D721Med (cell line): ENCODE measurements at regions not wholly inside any gene's neighbourhood (a gene's known extent, or its start where the extent isn't known, plus 50 kb on each side); places are given as distances from the start of the nearest gene placed in this dataset.

Experiments
- DNase-seq: peaks from one replicate; pipeline ENCODE4 v3.0.0; 2011; ENCODE audit warnings: low spot score; ENCODE audit not compliant: insufficient read length
- FAIRE-seq: peaks from 2 replicates; lab custom pipeline; 2011; peaks lifted over from hg19 to GRCh38; lab: Jason Lieb, UNC
- CTCF ChIP-seq: IDR thresholded peaks from 2 replicates; pipeline ENCODE4 v1.5.1; 2012; ENCODE audit warnings: mild to moderate bottlenecking, control low read depth; ENCODE audit not compliant: insufficient read depth; ENCODE audit errors: missing control alignments

- TF ChIP-seq CTCF = no peak
- no peak for FAIRE-seq
Measured at GRCh38 chr6:40075056-40075590, 140.9 kb upstream of the MOCS1 start.

GRCh38 chr6:40074306-40075055 is 140.2 kb upstream of the MOCS1 start:
- DNase-seq = no peak
- FAIRE-seq = no peak
- TF ChIP-seq CTCF = no peak

More at GRCh38 chr6:40075056-40075590, 140.9 kb upstream of the MOCS1 start:
- DNase-seq = no peak

- no peak for TF ChIP-seq CTCF
- DNase-seq = no peak
- FAIRE-seq = no peak
Measured at GRCh38 chr6:40066372-40066771, 132.1 kb upstream of the MOCS1 start.

- no peak for TF ChIP-seq CTCF
- FAIRE-seq = no peak
- DNase-seq = no peak
Measured at GRCh38 chr6:40056865-40057264, 122.6 kb upstream of the MOCS1 start.

- no peak for TF ChIP-seq CTCF
- DNase-seq (no peak), FAIRE-seq (no peak)
Measured at GRCh38 chr6:40054602-40055001, 120.3 kb upstream of the MOCS1 start.

GRCh38 chr6:40054186-40054585 is 119.9 kb upstream of the MOCS1 start:
- no peak for DNase-seq

More at GRCh38 chr6:40054186-40054585, 119.9 kb upstream of the MOCS1 start:
- TF ChIP-seq CTCF = no peak
- no peak for FAIRE-seq
